A549 (cell line): ENCODE measurements at regions not wholly inside any gene's neighbourhood (a gene's known extent, or its start where the extent isn't known, plus 50 kb on each side); places are given as distances from the start of the nearest gene placed in this dataset.

Experiments used
- ATAC-seq, 2 experiments: fragments of 200-7000 bp in 1 of 2; fragments of >200 bp in 1 of 2; cut with Nextera tagmentation in 1 of 2; cut with Tn5 transposase in 1 of 2; 3 replicates each; pipeline versions ENCODE4 v1.8.0 to v1.9.1; 2018 to 2020; ENCODE audit warnings: mild to moderate bottlenecking in 1 of 2, moderate library complexity in 1 of 2
- CTCF ChIA-PET: fragments of 300-600 bp; sonication (Branson Sonifier 250); formaldehyde crosslinking; extraction: SDS; loops from one replicate; lab custom pipeline; 2021; ENCODE audit warnings: antibody characterized with exemption, inconsistent platforms; lab: Yijun Ruan, JAX
- POLR2A ChIA-PET: fragments of 350-600 bp; formaldehyde crosslinking; extraction: SDS; loops from one replicate; lab custom pipeline; 2021; ENCODE audit warnings: antibody characterized with exemption, inconsistent platforms; lab: Yijun Ruan, JAX
- DNase-seq, 2 experiments: peaks; one replicate each; pipeline versions ENCODE4 v3.0.0 to v3.0.0-alpha.2; 2011 to 2016; ENCODE audit warnings: low read depth in 1 of 2, low spot score in 1 of 2
- FAIRE-seq: peaks from 2 replicates; lab custom pipeline; 2011; peaks lifted over from hg19 to GRCh38; lab: Jason Lieb, UNC
- H3K27ac ChIP-seq, 2 experiments: fragments of >200 bp; sonication (Bioruptor Twin); formaldehyde crosslinking; 3 replicates each; pipeline ENCODE4 v1.5.1; 2016 to 2017
- H3K4me1 ChIP-seq: fragments of >200 bp; sonication (Bioruptor Twin); formaldehyde crosslinking; 3 replicates; pipeline ENCODE4 v1.6.1; 2016
- H3K4me2 ChIP-seq: fragments of >200 bp; sonication (Bioruptor Twin); formaldehyde crosslinking; 3 replicates; pipeline ENCODE4 v1.6.1; 2016
- H3K4me3 ChIP-seq: fragments of >200 bp; sonication (Bioruptor Twin); formaldehyde crosslinking; 3 replicates; pipeline ENCODE4 v1.5.1; 2016
- H3K9me3 ChIP-seq: fragments of >200 bp; sonication (Bioruptor Twin); formaldehyde crosslinking; 3 replicates; pipeline ENCODE4 v1.6.1; 2016
- CBX8 ChIP-seq: fragments of 200-600 bp; sonication (generic); IDR thresholded peaks from 2 replicates; pipeline ENCODE4 v1.6.1; 2016
- CHD2 ChIP-seq: fragments of 150-350 bp; IDR thresholded peaks from 2 replicates; pipeline ENCODE4 v1.6.1; 2014; ENCODE audit warnings: low read length; ENCODE audit not compliant: partially characterized antibody
- EP300 ChIP-seq, 2 experiments: fragments of >200 bp; sonication (Bioruptor Twin); formaldehyde crosslinking; IDR thresholded peaks; 2 replicates in 1 of 2; 3 replicates in 1 of 2; pipeline ENCODE4 v1.6.1; 2016 to 2017
- ESRRA ChIP-seq: fragments of 150-350 bp; IDR thresholded peaks from 2 replicates; pipeline ENCODE4 v1.6.1; 2014; ENCODE audit warnings: mild to moderate bottlenecking, low read length, borderline replicate concordance
- FOSL2 ChIP-seq, 2 experiments: fragments of 450-650 bp in 1 of 2; fragments of >200 bp in 1 of 2; sonication (Bioruptor Twin) in 1 of 2; formaldehyde crosslinking; IDR thresholded peaks; 2 replicates each; pipeline versions ENCODE4 v1.5.0 to v1.6.1; 2016 to 2020; ENCODE audit warnings: mild to moderate bottlenecking in 1 of 2, moderate library complexity in 1 of 2
- HOXB13 ChIP-seq: fragments of 250-450 bp; sonication (Bioruptor Pico); IDR thresholded peaks from 2 replicates; pipeline ENCODE4 v1.5.0; 2020; ENCODE audit warnings: low read depth, mild to moderate bottlenecking, moderate library complexity
- MAZ ChIP-seq: fragments of 150-350 bp; IDR thresholded peaks from 2 replicates; pipeline ENCODE4 v1.6.1; 2014; ENCODE audit warnings: antibody characterized with exemption, low read depth, low read length, borderline replicate concordance
- NPAS2 ChIP-seq: fragments of 250-450 bp; sonication (Bioruptor Pico); IDR thresholded peaks from 2 replicates; pipeline ENCODE4 v1.8.0; 2022; ENCODE audit warnings: mild to moderate bottlenecking, moderate library complexity, borderline replicate concordance
- PHF8 ChIP-seq: fragments of 200-600 bp; sonication (generic); IDR thresholded peaks from 2 replicates; pipeline ENCODE4 v1.6.1; 2016; ENCODE audit warnings: low read depth, mild to moderate bottlenecking, antibody characterized with exemption, moderate library complexity, borderline replicate concordance
- RAD21 ChIP-seq, 2 experiments: fragments of >200 bp in 1 of 2; sonication (Bioruptor Twin) in 1 of 2; formaldehyde crosslinking in 1 of 2; IDR thresholded peaks in 1 of 2; conservative IDR thresholded peaks in 1 of 2; 2 replicates in 1 of 2; 3 replicates in 1 of 2; pipeline ENCODE4 v1.6.1; 2012 to 2018; ENCODE audit warnings: inconsistent platforms in 1 of 2
- RCOR1 ChIP-seq: fragments of 150-350 bp; IDR thresholded peaks from 2 replicates; pipeline ENCODE4 v1.6.1; 2014; ENCODE audit warnings: antibody characterized with exemption, low read length, low read depth
- SMC3 ChIP-seq: fragments of >200 bp; sonication (Bioruptor Twin); formaldehyde crosslinking; IDR thresholded peaks from 3 replicates; pipeline ENCODE4 v1.6.1; 2018; ENCODE audit warnings: inconsistent platforms
- ZC3H11A ChIP-seq: fragments of 450-650 bp; IDR thresholded peaks from 2 replicates; pipeline ENCODE4 v1.6.1; 2014; ENCODE audit warnings: antibody characterized with exemption, mild to moderate bottlenecking
- WGBS: methylation state at CpG from one replicate; pipeline ENCODE4 v1.1.6; 2017; ENCODE audit errors: missing lambda C conversion rate; 5-methylcytosine and 5-hydroxymethylcytosine counted together
- TF ChIP-seq, protein P1 (sequence below): IDR thresholded peaks from 2 replicates; pipeline ENCODE4 v1.6.1; 2012
- TF ChIP-seq, protein P2 (sequence below): fragments of >200 bp; sonication (Bioruptor Twin); formaldehyde crosslinking; IDR thresholded peaks from 3 replicates; pipeline ENCODE4 v1.6.1; 2016
- TF ChIP-seq, protein P3 (sequence below): fragments of >200 bp; sonication (Bioruptor Twin); formaldehyde crosslinking; IDR thresholded peaks from 3 replicates; pipeline ENCODE4 v1.5.1; 2016
- TF ChIP-seq, protein P4 (sequence below): IDR thresholded peaks from 2 replicates; pipeline ENCODE4 v1.6.1; 2012
- TF ChIP-seq, protein P5 (sequence below): fragments of 250-450 bp; sonication (Bioruptor Pico); IDR thresholded peaks from 2 replicates; pipeline ENCODE4 v1.5.0; 2020; ENCODE audit warnings: low read depth, mild to moderate bottlenecking, moderate library complexity
- TF ChIP-seq, protein P6 (sequence below): fragments of >200 bp; sonication (Bioruptor Twin); formaldehyde crosslinking; IDR thresholded peaks from 2 replicates; pipeline ENCODE4 v1.6.1; 2016
- TF ChIP-seq, protein P7 (sequence below): fragments of 250-450 bp; sonication (Bioruptor Pico); IDR thresholded peaks from 2 replicates; pipeline ENCODE4 v1.5.0; 2021; ENCODE audit warnings: mild to moderate bottlenecking, moderate library complexity, borderline replicate concordance

DNA sequence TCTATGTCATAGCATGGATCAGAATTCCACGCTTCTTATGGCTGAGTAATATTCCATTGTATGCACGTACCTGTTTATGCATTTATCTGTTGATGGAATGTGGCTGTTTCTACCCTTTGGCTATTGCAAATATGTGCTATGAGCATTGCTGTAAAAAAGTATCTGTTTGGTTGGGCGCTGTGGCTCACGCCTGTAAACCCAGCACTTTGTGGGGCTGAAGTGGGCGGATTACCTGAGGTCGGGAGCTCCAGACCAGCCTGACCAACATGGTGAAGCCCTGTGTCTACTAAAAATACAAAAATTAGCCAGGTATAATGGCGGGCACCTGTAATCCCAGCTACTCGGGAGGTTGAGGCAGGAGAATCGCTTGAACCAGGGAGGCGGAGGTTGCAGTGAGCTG lies 182.4 kb downstream of the BCAS1 start:
- no peak for DNase-seq
- ChIA-PET POLR2A (no interaction called here), CTCF (no interaction called here)
- no peak overlapping the region for H3K27ac ChIP-seq
- no peaks in the 10 kb centered on the region; the same call in 2 of the 3 replicates for H3K9me3 ChIP-seq
- ATAC-seq: no peak
- 96% methylated on average over 10 of the region's 10 CpGs for WGBS
- H3K4me1 ChIP-seq: peaks cover 26% of the 10 kb centered on the region
- no peak overlapping the region for H3K4me2 ChIP-seq
- no peak overlapping the region for H3K4me3 ChIP-seq
- FAIRE-seq: no peak
- no peak for TF ChIP-seq RCOR1
- no peak for TF ChIP-seq NPAS2 (CRISPR knock-in tag)
- TF ChIP-seq, protein P1, sequence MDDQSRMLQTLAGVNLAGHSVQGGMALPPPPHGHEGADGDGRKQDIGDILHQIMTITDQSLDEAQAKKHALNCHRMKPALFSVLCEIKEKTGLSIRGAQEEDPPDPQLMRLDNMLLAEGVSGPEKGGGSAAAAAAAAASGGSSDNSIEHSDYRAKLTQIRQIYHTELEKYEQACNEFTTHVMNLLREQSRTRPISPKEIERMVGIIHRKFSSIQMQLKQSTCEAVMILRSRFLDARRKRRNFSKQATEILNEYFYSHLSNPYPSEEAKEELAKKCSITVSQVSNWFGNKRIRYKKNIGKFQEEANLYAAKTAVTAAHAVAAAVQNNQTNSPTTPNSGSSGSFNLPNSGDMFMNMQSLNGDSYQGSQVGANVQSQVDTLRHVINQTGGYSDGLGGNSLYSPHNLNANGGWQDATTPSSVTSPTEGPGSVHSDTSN: no peak
- TF ChIP-seq HOXB13 (CRISPR knock-in tag): no peak
- TF ChIP-seq, protein P2, sequence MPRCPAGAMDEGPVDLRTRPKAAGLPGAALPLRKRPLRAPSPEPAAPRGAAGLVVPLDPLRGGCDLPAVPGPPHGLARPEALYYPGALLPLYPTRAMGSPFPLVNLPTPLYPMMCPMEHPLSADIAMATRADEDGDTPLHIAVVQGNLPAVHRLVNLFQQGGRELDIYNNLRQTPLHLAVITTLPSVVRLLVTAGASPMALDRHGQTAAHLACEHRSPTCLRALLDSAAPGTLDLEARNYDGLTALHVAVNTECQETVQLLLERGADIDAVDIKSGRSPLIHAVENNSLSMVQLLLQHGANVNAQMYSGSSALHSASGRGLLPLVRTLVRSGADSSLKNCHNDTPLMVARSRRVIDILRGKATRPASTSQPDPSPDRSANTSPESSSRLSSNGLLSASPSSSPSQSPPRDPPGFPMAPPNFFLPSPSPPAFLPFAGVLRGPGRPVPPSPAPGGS: no peak
- TF ChIP-seq, protein P3, sequence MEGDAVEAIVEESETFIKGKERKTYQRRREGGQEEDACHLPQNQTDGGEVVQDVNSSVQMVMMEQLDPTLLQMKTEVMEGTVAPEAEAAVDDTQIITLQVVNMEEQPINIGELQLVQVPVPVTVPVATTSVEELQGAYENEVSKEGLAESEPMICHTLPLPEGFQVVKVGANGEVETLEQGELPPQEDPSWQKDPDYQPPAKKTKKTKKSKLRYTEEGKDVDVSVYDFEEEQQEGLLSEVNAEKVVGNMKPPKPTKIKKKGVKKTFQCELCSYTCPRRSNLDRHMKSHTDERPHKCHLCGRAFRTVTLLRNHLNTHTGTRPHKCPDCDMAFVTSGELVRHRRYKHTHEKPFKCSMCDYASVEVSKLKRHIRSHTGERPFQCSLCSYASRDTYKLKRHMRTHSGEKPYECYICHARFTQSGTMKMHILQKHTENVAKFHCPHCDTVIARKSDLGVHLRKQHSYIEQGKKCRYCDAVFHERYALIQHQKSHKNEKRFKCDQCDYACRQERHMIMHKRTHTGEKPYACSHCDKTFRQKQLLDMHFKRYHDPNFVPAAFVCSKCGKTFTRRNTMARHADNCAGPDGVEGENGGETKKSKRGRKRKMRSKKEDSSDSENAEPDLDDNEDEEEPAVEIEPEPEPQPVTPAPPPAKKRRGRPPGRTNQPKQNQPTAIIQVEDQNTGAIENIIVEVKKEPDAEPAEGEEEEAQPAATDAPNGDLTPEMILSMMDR: no peak
- no peak for TF ChIP-seq CHD2
- no peak for TF ChIP-seq RAD21 (conservative IDR thresholded peaks at IDR 0.05 in 1 of 2, IDR thresholded peaks at IDR 0.05 in 1 of 2)
- TF ChIP-seq EP300 (IDR thresholded peaks at IDR 0.05): no peak
- TF ChIP-seq, protein P4, sequence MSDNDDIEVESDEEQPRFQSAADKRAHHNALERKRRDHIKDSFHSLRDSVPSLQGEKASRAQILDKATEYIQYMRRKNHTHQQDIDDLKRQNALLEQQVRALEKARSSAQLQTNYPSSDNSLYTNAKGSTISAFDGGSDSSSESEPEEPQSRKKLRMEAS: no peak
- TF ChIP-seq SMC3: no peak
- TF ChIP-seq, protein P5, sequence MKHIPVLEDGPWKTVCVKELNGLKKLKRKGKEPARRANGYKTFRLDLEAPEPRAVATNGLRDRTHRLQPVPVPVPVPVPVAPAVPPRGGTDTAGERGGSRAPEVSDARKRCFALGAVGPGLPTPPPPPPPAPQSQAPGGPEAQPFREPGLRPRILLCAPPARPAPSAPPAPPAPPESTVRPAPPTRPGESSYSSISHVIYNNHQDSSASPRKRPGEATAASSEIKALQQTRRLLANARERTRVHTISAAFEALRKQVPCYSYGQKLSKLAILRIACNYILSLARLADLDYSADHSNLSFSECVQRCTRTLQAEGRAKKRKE (CRISPR knock-in tag): no peak
- TF ChIP-seq ESRRA: no peak
- no peak for TF ChIP-seq PHF8
- TF ChIP-seq, protein P6, sequence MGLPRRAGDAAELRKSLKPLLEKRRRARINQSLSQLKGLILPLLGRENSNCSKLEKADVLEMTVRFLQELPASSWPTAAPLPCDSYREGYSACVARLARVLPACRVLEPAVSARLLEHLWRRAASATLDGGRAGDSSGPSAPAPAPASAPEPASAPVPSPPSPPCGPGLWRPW: no peak
- TF ChIP-seq, protein P7, sequence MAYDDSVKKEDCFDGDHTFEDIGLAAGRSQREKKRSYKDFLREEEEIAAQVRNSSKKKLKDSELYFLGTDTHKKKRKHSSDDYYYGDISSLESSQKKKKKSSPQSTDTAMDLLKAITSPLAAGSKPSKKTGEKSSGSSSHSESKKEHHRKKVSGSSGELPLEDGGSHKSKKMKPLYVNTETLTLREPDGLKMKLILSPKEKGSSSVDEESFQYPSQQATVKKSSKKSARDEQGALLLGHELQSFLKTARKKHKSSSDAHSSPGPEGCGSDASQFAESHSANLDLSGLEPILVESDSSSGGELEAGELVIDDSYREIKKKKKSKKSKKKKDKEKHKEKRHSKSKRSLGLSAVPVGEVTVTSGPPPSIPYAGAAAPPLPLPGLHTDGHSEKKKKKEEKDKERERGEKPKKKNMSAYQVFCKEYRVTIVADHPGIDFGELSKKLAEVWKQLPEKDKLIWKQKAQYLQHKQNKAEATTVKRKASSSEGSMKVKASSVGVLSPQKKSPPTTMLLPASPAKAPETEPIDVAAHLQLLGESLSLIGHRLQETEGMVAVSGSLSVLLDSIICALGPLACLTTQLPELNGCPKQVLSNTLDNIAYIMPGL (CRISPR knock-in tag): no peak
- no peak for TF ChIP-seq ZC3H11A
- TF ChIP-seq MAZ: no peak
- TF ChIP-seq CBX8: no peak
- TF ChIP-seq FOSL2 (IDR thresholded peaks at IDR 0.05): no peak
- TF ChIP-seq FOSL2 (CRISPR knock-in tag; IDR thresholded peaks at IDR 0.05): no peak
